GM23338 (cell line): ENCODE measurements at regions not wholly inside any gene's neighbourhood (a gene's known extent, or its start where the extent isn't known, plus 50 kb on each side); places are given as distances from the start of the nearest gene placed in this dataset.

Experiments used
- ATAC-seq: fragments of 200-7000 bp; cut with Tn5 transposase; 3 replicates; pipeline ENCODE4 v1.9.1; 2020
- DNase-seq: peaks from one replicate; pipeline ENCODE4 v3.0.0-alpha.2; 2015; ENCODE audit warnings: low spot score
- H2AFZ ChIP-seq: fragments of 200-600 bp; sonication (generic); 2 replicates; pipeline ENCODE4 v1.8.0; 2016; ENCODE audit warnings: antibody characterized with exemption, mild to moderate bottlenecking, moderate library complexity
- H3F3A ChIP-seq: fragments of 200-600 bp; sonication (generic); replicated peaks from 2 replicates; pipeline ENCODE4 v1.8.0; 2017; ENCODE audit warnings: antibody characterized with exemption, mixed run types, low read depth
- H3K27ac ChIP-seq: fragments of 200-600 bp; sonication (generic); 2 replicates; pipeline ENCODE4 v1.6.1; 2016; ENCODE audit warnings: low read depth
- H3K27me3 ChIP-seq: fragments of 200-600 bp; sonication (generic); 2 replicates; pipeline ENCODE4 v1.8.0; 2016; ENCODE audit warnings: mild to moderate bottlenecking, mixed run types, moderate library complexity; ENCODE audit not compliant: insufficient read depth
- H3K36me3 ChIP-seq: fragments of 200-600 bp; sonication (generic); 2 replicates; pipeline ENCODE4 v1.8.0; 2016; ENCODE audit warnings: mild to moderate bottlenecking; ENCODE audit not compliant: insufficient read depth
- H3K4me1 ChIP-seq: fragments of 200-600 bp; sonication (generic); 2 replicates; pipeline ENCODE4 v1.8.0; 2016; ENCODE audit warnings: mild to moderate bottlenecking, moderate library complexity; ENCODE audit not compliant: insufficient read depth
- H3K4me2 ChIP-seq: fragments of 200-600 bp; sonication (generic); 2 replicates; pipeline ENCODE4 v1.7.1; 2017; ENCODE audit warnings: mixed run types
- H3K4me3 ChIP-seq: fragments of 200-600 bp; sonication (generic); 2 replicates; pipeline ENCODE4 v1.6.1; 2016; ENCODE audit warnings: mixed run types
- H3K79me2 ChIP-seq: fragments of 200-600 bp; sonication (generic); replicated peaks from 2 replicates; pipeline ENCODE4 v1.8.0; 2017; ENCODE audit warnings: mild to moderate bottlenecking; ENCODE audit not compliant: insufficient read depth
- H3K9me2 ChIP-seq: fragments of 200-600 bp; sonication (generic); 2 replicates; pipeline ENCODE4 v1.8.0; 2017; ENCODE audit not compliant: insufficient read depth
- H4K20me1 ChIP-seq: fragments of 200-600 bp; sonication (generic); replicated peaks from 2 replicates; pipeline ENCODE4 v1.8.0; 2017; ENCODE audit warnings: mild to moderate bottlenecking; ENCODE audit not compliant: insufficient read depth
- H3K27ac Mint-ChIP-seq: 2 replicates; pipeline ENCODE4 v1.8.0; 2020; ENCODE audit warnings: inconsistent platforms, mild to moderate bottlenecking, moderate library complexity, mixed read lengths
- H3K27me3 Mint-ChIP-seq: 3 replicates; pipeline ENCODE4 v1.8.0; 2022; ENCODE audit warnings: low read depth, mild to moderate bottlenecking, moderate library complexity, mixed read lengths, inconsistent platforms; ENCODE audit not compliant: insufficient read depth, poor library complexity
- H3K36me3 Mint-ChIP-seq: 3 replicates; pipeline ENCODE4 v1.8.0; 2021; ENCODE audit warnings: low read depth, mild to moderate bottlenecking, inconsistent platforms, moderate library complexity, mixed read lengths
- H3K4me1 Mint-ChIP-seq: 3 replicates; pipeline ENCODE4 v1.8.0; 2020; ENCODE audit warnings: mild to moderate bottlenecking, inconsistent platforms, mixed read lengths
- H3K4me3 Mint-ChIP-seq: 3 replicates; pipeline ENCODE4 v1.8.0; 2021; ENCODE audit warnings: moderate library complexity, mild to moderate bottlenecking, inconsistent platforms, mixed read lengths
- H3K9me3 Mint-ChIP-seq: 3 replicates; pipeline ENCODE4 v1.8.0; 2020; ENCODE audit warnings: moderate library complexity, mild to moderate bottlenecking, inconsistent platforms, mixed read lengths
- CREB1 ChIP-seq: fragments of 250-450 bp; sonication (Bioruptor Pico); IDR thresholded peaks from 2 replicates; pipeline ENCODE4 v1.5.0; 2020; ENCODE audit warnings: low read depth, mild to moderate bottlenecking, moderate library complexity
- CTCF ChIP-seq, 2 experiments: fragments of 200-600 bp in 1 of 2; sonication (generic) in 1 of 2; conservative IDR thresholded peaks; 2 replicates each; pipeline versions ENCODE4 v1.5.1 to v1.6.1; 2016 to 2017; ENCODE audit warnings: antibody characterized with exemption in 2 of 2, low read depth in 2 of 2, mild to moderate bottlenecking in 2 of 2, moderate library complexity in 1 of 2
- ETS1 ChIP-seq: IDR thresholded peaks from 2 replicates; pipeline ENCODE4 v1.6.1; 2016; ENCODE audit warnings: antibody characterized with exemption
- EZH2phosphoT487 ChIP-seq: fragments of 200-600 bp; sonication (generic); IDR thresholded peaks from one replicate; pipeline ENCODE4 v1.8.1; 2018; ENCODE audit warnings: antibody characterized with exemption; ENCODE audit not compliant: unreplicated experiment
- JUNB ChIP-seq: IDR thresholded peaks from one replicate; pipeline ENCODE4 v1.6.1; 2016; ENCODE audit warnings: antibody characterized with exemption; ENCODE audit not compliant: unreplicated experiment
- NANOG ChIP-seq: IDR thresholded peaks from 2 replicates; pipeline ENCODE4 v1.6.1; 2016; ENCODE audit warnings: antibody characterized with exemption, borderline replicate concordance
- POLR2AphosphoS5 ChIP-seq: IDR thresholded peaks from 2 replicates; pipeline ENCODE4 v1.6.1; 2016; ENCODE audit warnings: antibody characterized with exemption, low read depth
- STAT1 ChIP-seq: IDR thresholded peaks from one replicate; pipeline ENCODE4 v1.6.1; 2016; ENCODE audit warnings: antibody characterized with exemption; ENCODE audit not compliant: unreplicated experiment
- ZNF114 ChIP-seq: fragments of 250-450 bp; sonication (Bioruptor Pico); IDR thresholded peaks from 2 replicates; pipeline ENCODE4 v1.5.0; 2020; ENCODE audit warnings: mild to moderate bottlenecking, moderate library complexity
- ZNF331 ChIP-seq: fragments of 250-450 bp; sonication (Bioruptor Pico); IDR thresholded peaks from 2 replicates; pipeline ENCODE4 v1.5.0; 2020; ENCODE audit warnings: low read depth, mild to moderate bottlenecking, moderate library complexity
- ZNF462 ChIP-seq: fragments of 250-450 bp; sonication (Bioruptor Pico); IDR thresholded peaks from 2 replicates; pipeline ENCODE4 v1.5.0; 2020; ENCODE audit warnings: mild to moderate bottlenecking, moderate library complexity

GRCh38 chr2:45194596-45194995, 185.3 kb upstream of the SIX2 start:
- no peaks in the 10 kb centered on the region; the same call in 2 of the 3 replicates for H3K9me3 Mint-ChIP-seq
- ATAC-seq = no peak

More at GRCh38 chr2:45194596-45194995, 185.3 kb upstream of the SIX2 start:
- H3K27me3 ChIP-seq = no peaks in the 10 kb centered on the region
- Mint-ChIP-seq H3K4me1 (peaks cover 21% of the 10 kb centered on the region), H3K36me3 (no peaks in the 10 kb centered on the region), H3K4me3 (no peak overlapping the region), H3K27ac (no peak overlapping the region), H3K27me3 (peaks cover 2% of the 10 kb centered on the region)
- H3K4me3 ChIP-seq = no peak overlapping the region
- H3K4me1 ChIP-seq = peaks cover 9% of the 10 kb centered on the region; the same call in 1 of the 2 replicates
- no peak overlapping the region for H2AFZ ChIP-seq
- H3F3A ChIP-seq = no peaks in the 10 kb centered on the region
- no peaks in the 10 kb centered on the region for H4K20me1 ChIP-seq
- TF ChIP-seq STAT1 (no peak), CTCF (conservative IDR thresholded peaks at IDR 0.05; ENCODE audit: low read depth in 2 of 2) (no peak), ZNF462 (CRISPR knock-in tag) (no peak), ETS1 (no peak), EZH2phosphoT487 (no peak), ZNF114 (CRISPR knock-in tag) (no peak), ZNF331 (CRISPR knock-in tag) (no peak), CREB1 (no peak), NANOG (no peak), JUNB (no peak), POLR2AphosphoS5 (no peak)
- no peaks in the 10 kb centered on the region for H3K36me3 ChIP-seq
- H3K79me2 ChIP-seq = no peaks in the 10 kb centered on the region
- DNase-seq = no peak
- peaks cover 2% of the 10 kb centered on the region; the same call in 1 of the 2 replicates for H3K9me2 ChIP-seq
- no peak overlapping the region for H3K4me2 ChIP-seq
- no peak overlapping the region for H3K27ac ChIP-seq
